OCI-LY1 (cell line): ENCODE measurements at regions not wholly inside any gene's neighbourhood (a gene's known extent, or its start where the extent isn't known, plus 50 kb on each side); places are given as distances from the start of the nearest gene placed in this dataset.

Source experiments
- CTCF ChIP-seq: fragments of 200-600 bp; sonication (generic), shearing (Covaris generic); IDR thresholded peaks from 2 replicates; pipeline ENCODE4 v1.5.1; 2017; ENCODE audit warnings: mild to moderate bottlenecking, antibody characterized with exemption, low read length, moderate library complexity, mixed read lengths
- EZH2 ChIP-seq: fragments of 200-600 bp; sonication (generic), shearing (Covaris generic); IDR thresholded peaks from 2 replicates; pipeline ENCODE4 v1.8.0; 2017; ENCODE audit warnings: borderline replicate concordance, mixed run types, mild to moderate bottlenecking, antibody characterized with exemption, low read length, moderate library complexity, mixed read lengths

GRCh38 chr3:146781059-146781458 lies 175.9 kb upstream of the PLSCR5 start:
- TF ChIP-seq CTCF (no peak), EZH2 (no peak)
